ENCODE measurements at regions not wholly inside any gene's neighbourhood (a gene's known extent, or its start where the extent isn't known, plus 50 kb on each side); places are given as distances from the start of the nearest gene placed in this dataset.

DNA sequence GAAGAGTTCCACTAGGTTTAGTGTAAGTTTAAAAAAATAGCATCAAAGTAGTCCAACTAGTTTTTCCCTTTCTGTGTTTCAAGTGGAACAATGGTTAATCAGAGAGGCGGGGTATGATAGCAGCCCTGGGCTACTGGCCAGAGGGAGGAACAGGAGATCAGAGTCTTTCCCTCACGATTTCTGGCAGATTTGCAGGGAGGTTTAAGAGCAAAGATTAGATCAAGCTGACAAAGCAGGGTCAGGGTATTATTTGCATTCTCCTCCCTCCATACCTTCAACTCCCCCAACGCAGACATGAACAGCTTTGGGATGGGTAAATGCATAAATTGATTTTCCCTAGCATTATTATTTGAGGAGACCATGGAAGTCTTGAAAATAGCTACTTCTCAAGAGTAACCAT is 277.6 kb upstream of the DIAPH2 start:
- no peak for TF ChIP-seq ZNF24 (IDR thresholded peaks at IDR 0.05)
- TF ChIP-seq EZH2 (IDR thresholded peaks at IDR 0.05; ENCODE audit: borderline replicate concordance, control insufficient read depth, low read depth, low read length): no peak
- no peak for TF ChIP-seq EGR1 (IDR thresholded peaks at IDR 0.05; ENCODE audit: borderline replicate concordance in 1 of 2, low read depth in 2 of 2, low read length in 2 of 2)
- TF ChIP-seq, protein P1, sequence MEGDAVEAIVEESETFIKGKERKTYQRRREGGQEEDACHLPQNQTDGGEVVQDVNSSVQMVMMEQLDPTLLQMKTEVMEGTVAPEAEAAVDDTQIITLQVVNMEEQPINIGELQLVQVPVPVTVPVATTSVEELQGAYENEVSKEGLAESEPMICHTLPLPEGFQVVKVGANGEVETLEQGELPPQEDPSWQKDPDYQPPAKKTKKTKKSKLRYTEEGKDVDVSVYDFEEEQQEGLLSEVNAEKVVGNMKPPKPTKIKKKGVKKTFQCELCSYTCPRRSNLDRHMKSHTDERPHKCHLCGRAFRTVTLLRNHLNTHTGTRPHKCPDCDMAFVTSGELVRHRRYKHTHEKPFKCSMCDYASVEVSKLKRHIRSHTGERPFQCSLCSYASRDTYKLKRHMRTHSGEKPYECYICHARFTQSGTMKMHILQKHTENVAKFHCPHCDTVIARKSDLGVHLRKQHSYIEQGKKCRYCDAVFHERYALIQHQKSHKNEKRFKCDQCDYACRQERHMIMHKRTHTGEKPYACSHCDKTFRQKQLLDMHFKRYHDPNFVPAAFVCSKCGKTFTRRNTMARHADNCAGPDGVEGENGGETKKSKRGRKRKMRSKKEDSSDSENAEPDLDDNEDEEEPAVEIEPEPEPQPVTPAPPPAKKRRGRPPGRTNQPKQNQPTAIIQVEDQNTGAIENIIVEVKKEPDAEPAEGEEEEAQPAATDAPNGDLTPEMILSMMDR (IDR thresholded peaks at IDR 0.05 in 2 of 3, conservative IDR thresholded peaks at IDR 0.05 in 1 of 3; ENCODE audit: control insufficient read depth in 2 of 3, extremely low read depth in 1 of 3, insufficient read depth in 1 of 3, low read depth in 3 of 3, low read length in 3 of 3): no peak
- TF ChIP-seq MEF2A (IDR thresholded peaks at IDR 0.05; ENCODE audit: insufficient read depth, low read depth, low read length): no peak
- no peak for TF ChIP-seq SPI1 (IDR thresholded peaks at IDR 0.05; ENCODE audit: borderline replicate concordance, insufficient read depth, low read depth, low read length)
- TF ChIP-seq MYC (IDR thresholded peaks at IDR 0.05; ENCODE audit: insufficient read depth, insufficient read length, insufficient replicate concordance, low read length, severe bottlenecking): no peak
- TF ChIP-seq ATF7 (IDR thresholded peaks at IDR 0.05; ENCODE audit: low read depth): no peak
- TF ChIP-seq IKZF1 (conservative IDR thresholded peaks at IDR 0.05): no peak
- TF ChIP-seq SREBF1 (IDR thresholded peaks at IDR 0.05; ENCODE audit: low read length): no peak
- TF ChIP-seq, protein P2, sequence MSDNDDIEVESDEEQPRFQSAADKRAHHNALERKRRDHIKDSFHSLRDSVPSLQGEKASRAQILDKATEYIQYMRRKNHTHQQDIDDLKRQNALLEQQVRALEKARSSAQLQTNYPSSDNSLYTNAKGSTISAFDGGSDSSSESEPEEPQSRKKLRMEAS (IDR thresholded peaks at IDR 0.05; ENCODE audit: low read depth, low read length): no peak
- TF ChIP-seq POLR2A (IDR thresholded peaks at IDR 0.05; ENCODE audit: low read depth, low read length): no peak
- no peak for TF ChIP-seq ZNF384 (IDR thresholded peaks at IDR 0.05; ENCODE audit: borderline replicate concordance, low read depth, low read length)

All from GM12878 (cell line).